ENCODE measurements at regions not wholly inside any gene's neighbourhood (a gene's known extent, or its start where the extent isn't known, plus 50 kb on each side); places are given as distances from the start of the nearest gene placed in this dataset.
"Not testable (repeated sequence)": the region's sequence is repeated elsewhere in the genome, so short reads cannot be mapped to it uniquely, and the experiment has no call there.

- DNase-seq (ENCODE audit: low read depth in 4 of 4, low spot score in 2 of 4): peak in 1 of 4 donors; percentile 2
Measured at GRCh38 chr4:22573198-22573597, 57.3 kb upstream of the ADGRA3 start.

- DNase-seq (ENCODE audit: low read depth in 4 of 4, low spot score in 2 of 4): no peak
Measured at GRCh38 chr4:22573641-22574040, 57.8 kb upstream of the ADGRA3 start.

GRCh38 chr4:22574424-22574823 is 58.6 kb upstream of the ADGRA3 start:
- no peak for DNase-seq (ENCODE audit: low read depth in 4 of 4, low spot score in 2 of 4)

DNA sequence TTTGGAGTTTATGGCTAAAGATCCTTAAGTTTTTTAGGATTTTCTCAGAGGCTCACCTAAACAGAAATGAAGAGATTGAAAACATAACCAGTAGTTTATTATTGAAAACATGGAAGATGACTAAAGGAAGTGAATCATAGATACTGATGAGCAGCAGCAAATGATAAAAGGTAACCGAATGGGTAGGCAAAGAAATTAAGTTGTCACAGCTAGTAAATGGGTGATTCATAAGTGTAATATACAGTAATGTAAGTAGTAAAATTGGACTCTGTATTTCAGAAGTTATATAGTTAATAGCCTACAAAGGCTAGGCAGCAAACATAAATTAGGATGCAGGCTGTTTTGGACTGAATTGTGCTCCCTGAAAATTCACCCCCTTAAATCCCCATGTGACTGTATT is 59.0 kb upstream of the ADGRA3 start:
- no peak for DNase-seq (ENCODE audit: low read depth in 4 of 4, low spot score in 2 of 4)

- DNase-seq (ENCODE audit: low read depth in 4 of 4, low spot score in 2 of 4): no peak
Measured at GRCh38 chr4:22587253-22587652, 71.4 kb upstream of the ADGRA3 start.

- no peak for DNase-seq (ENCODE audit: low read depth in 4 of 4, low spot score in 2 of 4)
Measured at GRCh38 chr4:22593933-22594332, 78.1 kb upstream of the ADGRA3 start.

- DNase-seq (ENCODE audit: low read depth in 4 of 4, low spot score in 2 of 4): no peak
Measured at GRCh38 chr4:22595684-22596083, 79.8 kb upstream of the ADGRA3 start.

- peak in 1 of 4 donors; percentile 13 for DNase-seq (ENCODE audit: low read depth in 4 of 4, low spot score in 2 of 4)
Measured at GRCh38 chr4:22596409-22596808, 80.5 kb upstream of the ADGRA3 start.

DNA sequence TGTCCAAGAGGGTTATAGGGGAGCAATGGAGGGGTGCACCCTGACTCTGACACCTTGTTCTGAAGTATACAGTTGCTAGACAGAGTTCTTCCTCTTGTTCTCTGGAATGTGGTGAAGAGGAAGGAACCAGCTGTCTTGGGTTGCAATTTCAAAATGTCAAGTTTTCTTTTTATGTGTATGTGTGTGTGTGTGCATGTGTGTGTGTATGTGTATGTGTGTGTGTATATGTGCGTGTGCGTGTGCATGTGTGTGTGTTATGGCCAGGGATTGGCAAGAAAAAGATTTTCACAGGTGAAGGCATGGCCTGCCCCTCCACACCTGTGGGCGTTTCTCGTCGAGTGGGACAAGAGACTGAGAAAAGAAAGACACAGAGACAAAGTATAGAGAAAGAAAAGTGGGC is 81.6 kb upstream of the ADGRA3 start:
- no peak for DNase-seq (ENCODE audit: low read depth in 4 of 4, low spot score in 2 of 4)

DNA sequence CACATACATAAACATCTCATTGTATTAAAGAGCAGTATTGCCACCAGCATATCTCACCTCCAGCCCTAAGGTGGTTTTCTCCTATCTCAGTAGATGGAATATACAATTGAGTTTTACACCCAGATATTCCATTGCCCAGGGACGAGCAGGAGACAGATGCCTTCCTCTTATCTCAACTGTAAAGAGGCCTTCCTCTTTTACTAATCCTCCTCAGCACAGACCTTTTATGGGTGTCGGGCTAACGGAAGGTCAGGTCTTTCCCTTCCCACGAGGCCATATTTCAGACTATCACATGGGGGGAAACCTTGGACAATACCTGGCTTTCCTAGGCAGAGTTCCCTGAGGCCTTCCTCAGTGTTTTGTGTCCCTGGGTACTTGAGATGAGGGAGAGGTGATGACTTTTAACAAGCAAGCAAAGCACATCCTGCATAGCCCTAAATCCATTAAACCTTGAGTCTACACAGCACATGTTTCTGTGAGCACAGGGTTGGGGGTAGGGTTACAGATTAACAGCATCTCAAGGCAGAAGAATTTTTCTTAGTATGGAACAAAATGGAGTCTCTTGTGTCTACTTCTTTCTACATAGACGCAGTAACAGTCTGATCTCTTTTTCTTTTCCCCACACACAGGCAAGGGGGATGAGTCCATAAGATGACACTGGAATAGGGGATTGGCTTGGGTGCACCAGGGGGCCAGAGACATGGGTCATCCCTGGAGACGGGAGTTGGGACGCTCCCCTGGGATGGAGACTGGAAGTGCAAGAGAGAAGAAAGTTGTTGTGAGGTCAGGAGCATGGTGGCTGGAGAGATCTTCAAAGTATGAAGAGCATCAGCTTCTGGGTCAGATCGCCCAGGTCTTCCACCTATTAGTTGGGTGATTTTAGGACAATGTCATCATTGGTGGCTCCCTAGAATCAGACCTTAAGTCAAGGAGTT is 82.5 kb upstream of the ADGRA3 start:
- DNase-seq (ENCODE audit: low read depth in 4 of 4, low spot score in 2 of 4): not testable (repeated sequence)

DNA sequence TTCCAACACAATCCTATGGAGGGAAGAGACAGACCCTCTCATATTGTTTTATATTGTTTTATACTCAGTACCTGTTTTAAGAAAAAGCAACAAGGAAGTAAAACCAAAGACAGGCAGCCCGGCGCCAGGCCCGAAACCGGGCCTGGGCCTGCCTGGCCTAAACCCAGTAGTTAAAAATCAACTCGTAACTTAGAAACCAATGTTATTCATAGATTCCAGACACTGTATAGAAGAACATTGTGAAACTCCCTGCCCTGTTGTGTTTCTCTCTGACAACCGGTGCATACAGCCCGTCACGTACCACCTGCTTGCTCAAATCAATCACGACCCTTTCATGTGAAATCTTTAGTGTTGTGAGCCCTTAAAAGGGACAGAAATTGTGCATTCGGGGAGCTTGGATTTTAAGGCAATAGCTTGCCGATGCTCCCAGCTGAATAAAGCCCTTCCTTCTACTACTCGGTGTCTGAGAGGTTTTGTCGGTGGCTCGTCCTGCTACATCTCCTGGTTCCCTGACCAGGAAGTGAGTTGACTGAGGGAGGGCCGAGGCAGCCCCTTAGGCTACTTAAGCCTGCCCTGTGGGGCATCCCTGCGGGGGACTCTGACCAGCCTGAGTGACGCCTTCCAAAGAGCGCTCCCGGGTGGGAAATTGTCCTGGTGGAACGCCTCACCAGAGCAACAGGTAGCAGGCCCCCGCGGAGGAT is 83.5 kb upstream of the ADGRA3 start:
- not testable (repeated sequence) for DNase-seq (ENCODE audit: low read depth in 4 of 4, low spot score in 2 of 4)

DNA sequence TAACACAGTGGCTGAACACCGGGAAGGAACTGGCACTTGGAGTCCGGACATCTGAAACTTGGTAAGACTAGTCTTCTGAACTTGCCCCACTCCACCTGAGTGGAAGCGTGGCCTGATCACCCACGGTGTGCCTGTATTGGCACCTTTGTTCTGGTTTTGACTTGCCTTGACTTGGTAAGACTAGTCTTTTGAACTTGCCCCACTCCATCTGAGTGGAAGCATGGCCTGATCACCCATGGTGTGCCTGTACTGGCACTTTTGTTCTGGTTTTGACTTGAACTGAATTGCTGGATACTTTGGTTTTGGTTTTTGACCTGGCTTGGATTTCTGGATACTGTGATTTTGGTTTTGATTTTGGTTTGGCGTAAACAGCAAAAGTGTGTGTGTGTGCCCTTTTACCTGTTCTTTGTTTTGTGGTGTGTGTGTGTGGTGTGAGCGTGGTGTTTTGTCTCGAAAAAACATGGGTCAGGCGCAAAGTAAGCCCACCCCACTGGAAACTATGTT is 84.1 kb upstream of the ADGRA3 start:
- DNase-seq (ENCODE audit: low read depth in 4 of 4, low spot score in 2 of 4): not testable (repeated sequence)

- not testable (repeated sequence) for DNase-seq (ENCODE audit: low read depth in 4 of 4, low spot score in 2 of 4)
Measured at GRCh38 chr4:22601638-22602037, 85.8 kb upstream of the ADGRA3 start.

- DNase-seq (ENCODE audit: low read depth in 4 of 4, low spot score in 2 of 4): no peak
Measured at GRCh38 chr4:22607382-22607781, 85.4 kb upstream of the GBA3 start.

GRCh38 chr4:22609951-22610525 is 82.7 kb upstream of the GBA3 start:
- not testable (repeated sequence) for DNase-seq (ENCODE audit: low read depth in 4 of 4, low spot score in 2 of 4)

- no peak for DNase-seq (ENCODE audit: low read depth in 4 of 4, low spot score in 2 of 4)
Measured at GRCh38 chr4:22614114-22614513, 78.6 kb upstream of the GBA3 start.

DNA sequence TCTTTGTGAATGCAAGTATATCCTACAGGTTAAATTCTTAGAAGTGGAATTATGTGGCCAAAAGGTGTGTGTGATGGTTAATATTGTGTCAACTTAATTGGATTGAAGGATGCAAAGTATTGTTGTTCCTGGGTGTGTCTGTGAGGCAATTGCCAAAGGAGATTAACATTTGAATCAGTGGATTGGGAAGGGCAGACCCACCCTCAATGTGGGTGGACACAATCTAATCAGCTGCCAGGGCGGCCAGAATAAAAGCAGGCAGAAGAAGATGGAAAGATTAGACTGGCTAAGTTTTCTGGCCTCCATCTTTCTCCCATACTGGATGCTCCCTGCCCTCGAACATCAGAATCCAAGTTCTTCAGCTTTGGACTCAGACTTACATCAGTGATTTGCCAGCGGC is 76.2 kb upstream of the GBA3 start:
- no peak for DNase-seq (ENCODE audit: low read depth in 4 of 4, low spot score in 2 of 4)

DNA sequence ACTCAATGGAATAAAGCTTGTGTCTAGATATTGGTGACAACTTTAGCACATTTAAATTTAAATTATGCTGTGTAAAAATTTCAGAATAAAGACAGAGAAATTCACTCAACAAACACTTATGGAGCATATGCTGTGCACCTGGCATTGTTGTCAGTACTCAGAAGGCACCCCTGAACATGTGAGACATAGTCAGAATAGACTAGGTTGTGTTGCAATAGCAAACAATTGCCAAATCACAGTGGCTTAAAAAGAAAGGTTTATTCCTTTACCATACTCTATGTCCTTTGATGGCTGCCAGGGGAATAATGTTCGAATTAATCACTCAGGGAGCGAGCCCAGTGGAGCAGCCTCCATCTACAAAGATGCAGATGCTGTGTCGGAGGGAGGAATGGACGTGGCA is 72.6 kb upstream of the GBA3 start:
- DNase-seq (ENCODE audit: low read depth in 4 of 4, low spot score in 2 of 4): not testable (repeated sequence)

DNA sequence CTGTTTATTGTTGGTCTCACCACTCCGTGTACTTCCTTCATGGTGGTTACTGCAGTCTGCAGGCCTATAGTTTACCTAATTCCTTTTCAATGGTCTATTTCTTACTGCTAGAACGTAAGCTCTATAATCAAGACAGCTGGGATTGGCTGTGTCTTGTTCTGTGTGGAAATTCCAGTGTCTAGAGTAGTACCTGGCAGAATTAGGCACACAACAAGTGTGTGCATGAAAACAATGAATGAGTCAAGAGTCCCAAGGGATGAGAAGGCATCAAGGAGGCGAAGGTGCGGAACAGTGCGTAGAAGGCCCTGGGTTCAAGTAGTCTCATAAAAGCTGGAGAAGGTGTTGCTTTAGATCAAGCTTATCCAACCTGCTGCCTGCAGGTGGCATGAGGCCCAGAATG is 70.8 kb upstream of the GBA3 start:
- DNase-seq (ENCODE audit: low read depth in 4 of 4, low spot score in 2 of 4): not testable (repeated sequence)

GRCh38 chr4:22624002-22624401 is 68.7 kb upstream of the GBA3 start:
- DNase-seq (ENCODE audit: low read depth in 4 of 4, low spot score in 2 of 4): not testable (repeated sequence)

DNA sequence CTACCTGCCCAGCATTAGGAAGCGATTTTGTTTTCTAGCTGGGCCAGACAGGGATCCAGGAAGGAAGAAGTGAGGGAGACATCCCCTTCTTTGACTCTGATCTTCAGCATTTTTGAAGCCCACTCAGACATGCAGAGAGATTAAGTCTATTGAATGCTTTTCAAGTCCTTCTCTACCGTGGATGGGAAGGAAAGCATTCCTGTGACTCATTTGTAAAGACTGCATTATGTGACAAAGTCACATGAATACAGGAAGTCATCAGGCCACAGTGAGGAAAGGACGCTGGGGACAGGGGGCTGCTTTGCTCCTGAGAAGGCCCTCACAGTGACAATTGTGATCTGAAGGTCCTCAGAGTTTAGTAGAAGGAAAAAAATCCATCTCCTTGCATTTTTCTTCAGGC is 67.4 kb upstream of the GBA3 start:
- DNase-seq (ENCODE audit: low read depth in 4 of 4, low spot score in 2 of 4): no peak
